NCI-H1105 treated with DMSO at 0.1 percent for 48 hours (cell line): ENCODE measurements at regions not wholly inside any gene's neighbourhood (a gene's known extent, or its start where the extent isn't known, plus 50 kb on each side); places are given as distances from the start of the nearest gene placed in this dataset.
"Not testable (repeated sequence)": the region's sequence is repeated elsewhere in the genome, so short reads cannot be mapped to it uniquely, and the experiment has no call there.

Experiments used
- DNase-seq: peaks from one replicate; lab custom pipeline; 2025; lab: John Stamatoyannopoulos, UW

GRCh38 chr20:53800418-53800817 is 206.8 kb upstream of the ZNF217 start:
- no peak for DNase-seq

DNA sequence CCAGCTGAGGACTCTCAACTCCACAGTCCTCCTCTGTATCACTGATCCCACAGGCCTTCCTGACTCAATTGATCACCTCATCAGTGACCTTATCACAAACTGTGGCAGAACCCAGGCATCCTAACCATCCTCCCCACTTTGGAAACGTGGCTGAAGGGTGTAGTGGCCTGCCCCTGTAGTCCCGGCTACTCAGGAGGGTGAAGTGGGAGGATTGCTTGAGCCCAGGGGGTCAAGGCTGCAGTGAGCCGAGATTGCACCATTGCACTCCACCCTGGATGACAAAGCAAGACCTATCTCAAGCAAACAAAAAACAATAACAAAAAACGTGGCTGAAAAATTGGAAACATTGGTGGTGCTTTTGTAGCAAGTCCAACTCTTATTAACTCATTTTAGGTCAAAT is 203.4 kb upstream of the ZNF217 start:
- no peak for DNase-seq

- no peak for DNase-seq
Measured at GRCh38 chr20:53795170-53795569, 201.5 kb upstream of the ZNF217 start.

DNA sequence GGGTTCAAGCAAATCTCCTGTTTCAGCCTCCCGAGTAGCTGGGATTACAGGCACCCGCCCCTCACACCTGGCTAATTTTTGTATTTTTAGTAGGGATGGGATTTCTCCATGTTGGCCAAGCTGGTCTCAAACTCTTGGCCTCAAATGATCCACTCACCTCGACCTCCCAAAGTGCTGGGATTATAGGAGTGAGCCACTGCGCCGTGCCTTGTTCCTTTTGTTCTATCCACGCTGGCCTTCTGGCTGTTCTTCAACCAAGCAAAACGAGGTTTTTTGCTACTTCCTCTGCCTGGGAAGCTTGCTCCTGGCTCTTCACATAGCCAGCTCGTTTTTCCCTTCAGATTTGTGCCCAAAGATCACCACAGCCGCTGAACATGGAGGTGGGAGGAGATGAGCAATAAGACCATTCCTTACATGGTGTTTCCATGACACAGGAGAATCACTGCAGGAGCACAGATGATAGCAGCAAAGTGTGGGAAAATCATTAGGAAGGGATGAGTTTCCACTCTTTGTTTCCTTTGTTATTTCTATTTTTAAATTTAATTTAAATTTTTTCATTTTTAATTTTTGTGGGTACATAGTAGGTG is 201.0 kb upstream of the ZNF217 start:
- DNase-seq = no peak

DNA sequence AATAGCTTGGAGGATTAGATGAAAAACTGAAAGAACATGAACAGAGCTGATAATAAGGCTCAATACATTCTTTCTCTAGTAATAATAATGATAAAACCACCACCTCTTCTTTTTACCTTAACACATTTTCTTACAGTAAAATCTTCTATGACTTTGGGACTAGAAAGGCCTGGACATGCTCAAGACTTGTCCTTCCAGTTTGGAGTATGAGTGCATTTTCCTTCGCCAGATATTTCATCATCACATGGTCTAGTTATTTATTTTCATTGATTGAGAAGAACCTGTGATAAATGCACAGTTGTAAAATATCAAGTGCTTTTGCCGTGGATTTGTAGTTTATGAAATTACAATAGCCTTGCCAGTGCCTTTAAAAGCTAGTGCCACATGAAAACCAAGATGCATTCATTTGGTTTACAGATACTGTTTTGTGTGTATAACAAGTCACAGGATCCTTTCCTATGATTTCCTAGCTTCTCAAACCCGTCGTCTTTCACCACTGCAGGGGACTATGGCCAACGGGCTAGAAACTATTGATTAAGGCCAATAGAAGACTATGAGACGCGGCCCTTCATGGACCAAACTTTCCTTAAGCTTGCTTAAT is 200.2 kb upstream of the ZNF217 start:
- DNase-seq = no peak

- no peak for DNase-seq
Measured at GRCh38 chr20:53792946-53793536, 199.4 kb upstream of the ZNF217 start.

DNA sequence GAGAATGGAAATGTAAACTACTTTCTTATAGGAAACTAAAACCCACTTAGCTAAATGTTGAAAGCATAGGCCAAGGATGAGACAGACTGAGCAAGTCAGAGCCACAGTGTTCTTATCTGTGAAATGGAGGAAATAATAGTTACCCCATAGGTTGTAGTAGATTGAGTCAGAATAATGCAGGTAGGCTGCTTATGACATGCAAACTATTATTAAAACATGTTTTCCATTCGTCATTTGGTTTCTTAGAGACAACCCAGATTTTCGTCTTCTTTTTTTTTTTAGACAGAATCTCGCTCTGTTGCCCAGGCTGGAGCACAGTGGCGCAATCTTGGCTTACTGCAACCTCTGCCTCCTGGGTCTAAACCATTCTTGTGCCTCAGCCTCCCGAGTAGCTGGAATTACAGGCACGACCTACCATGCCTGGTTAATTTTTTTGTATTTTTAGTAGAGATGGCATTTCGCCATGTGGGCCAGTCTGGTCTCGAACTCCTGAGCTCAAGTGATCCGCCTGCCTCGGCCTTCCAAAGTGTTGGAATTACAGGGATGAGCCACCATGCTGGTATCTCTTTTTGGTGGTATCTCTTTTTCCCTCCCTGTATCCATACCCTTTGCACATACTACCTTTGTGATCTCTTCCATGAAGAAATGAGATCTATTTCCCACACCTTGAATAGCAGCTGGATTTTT is 196.5 kb upstream of the ZNF217 start:
- no peak for DNase-seq

DNA sequence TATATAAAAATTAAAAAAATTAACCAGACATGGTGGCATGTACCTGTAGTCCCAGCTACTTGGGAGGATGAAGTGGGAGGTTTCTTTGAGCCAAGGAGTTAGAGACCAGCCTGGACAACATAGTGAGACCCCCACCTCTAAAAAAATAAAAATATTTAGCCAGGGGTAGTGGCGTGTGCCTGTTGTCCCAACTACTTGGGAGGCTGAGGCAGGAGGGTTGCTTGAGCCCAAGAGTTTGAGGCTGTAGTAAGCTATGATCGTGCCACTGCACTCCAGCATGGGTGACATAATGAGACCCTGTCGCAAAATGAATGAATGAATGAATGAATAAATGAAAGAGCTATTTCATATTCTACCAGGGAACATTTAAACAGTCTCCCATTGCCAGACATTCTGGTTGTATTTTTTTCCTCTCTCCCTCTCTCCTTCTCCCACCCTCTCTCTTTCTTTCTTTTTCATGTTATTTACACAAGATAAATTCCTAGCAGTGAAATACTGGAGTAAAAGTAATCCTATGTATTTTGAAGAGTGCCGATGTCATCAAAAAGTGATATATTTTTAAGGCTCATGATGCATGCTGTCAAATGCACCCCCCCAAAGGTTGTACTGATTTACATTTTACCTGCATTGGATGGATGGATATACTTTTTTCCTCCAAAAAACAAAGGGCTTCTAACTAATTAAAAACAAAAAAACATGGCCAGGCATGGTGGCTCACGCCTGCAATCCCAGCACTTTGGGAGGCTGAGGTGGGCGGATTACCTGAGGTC is 194.8 kb upstream of the ZNF217 start:
- DNase-seq = no peak

- DNase-seq = not testable (repeated sequence)
Measured at GRCh38 chr20:53787491-53787931, 193.9 kb upstream of the ZNF217 start.

- no peak for DNase-seq
Measured at GRCh38 chr20:53786445-53787267, 193.0 kb upstream of the ZNF217 start.

DNA sequence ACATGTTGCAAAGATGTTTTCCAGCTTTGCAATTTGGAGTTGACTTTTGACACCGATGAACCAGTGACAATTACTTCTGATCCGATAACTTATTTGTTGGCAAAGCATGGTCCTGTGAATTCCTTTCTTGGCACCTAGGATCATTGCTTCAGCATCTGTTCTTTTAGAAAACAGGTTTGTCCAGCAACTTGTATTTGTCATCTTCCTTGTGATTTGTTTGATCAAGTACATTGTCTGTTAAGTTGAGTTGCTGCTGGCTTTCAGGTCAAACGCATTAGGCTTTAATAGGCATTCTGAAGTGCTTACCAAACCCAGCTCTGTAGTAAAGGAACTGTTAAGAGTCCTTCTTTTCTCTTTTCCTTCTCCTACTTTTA is 192.4 kb upstream of the ZNF217 start:
- peak; percentile 48 for DNase-seq

DNA sequence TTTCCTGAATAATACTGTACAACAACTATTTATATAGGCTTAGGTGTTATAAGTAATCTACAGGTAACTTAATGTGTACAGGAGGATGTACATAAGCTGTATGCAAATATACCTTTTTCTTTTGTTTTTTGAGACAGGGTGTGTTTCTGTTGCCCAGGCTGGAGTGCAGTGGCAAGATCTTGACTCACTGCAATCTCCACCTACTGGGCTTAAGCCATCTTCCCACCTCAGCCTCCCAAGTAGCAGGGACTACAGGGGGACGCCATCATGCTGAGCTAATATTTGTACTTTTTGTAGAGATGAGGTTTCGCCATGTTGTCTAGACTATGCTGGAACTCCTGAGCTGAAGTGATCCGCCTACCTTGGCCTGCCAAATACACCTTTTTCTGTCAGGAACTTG is 191.7 kb upstream of the ZNF217 start:
- DNase-seq = no peak

- DNase-seq = no peak
Measured at GRCh38 chr20:53783768-53784167, 190.1 kb upstream of the ZNF217 start.

DNA sequence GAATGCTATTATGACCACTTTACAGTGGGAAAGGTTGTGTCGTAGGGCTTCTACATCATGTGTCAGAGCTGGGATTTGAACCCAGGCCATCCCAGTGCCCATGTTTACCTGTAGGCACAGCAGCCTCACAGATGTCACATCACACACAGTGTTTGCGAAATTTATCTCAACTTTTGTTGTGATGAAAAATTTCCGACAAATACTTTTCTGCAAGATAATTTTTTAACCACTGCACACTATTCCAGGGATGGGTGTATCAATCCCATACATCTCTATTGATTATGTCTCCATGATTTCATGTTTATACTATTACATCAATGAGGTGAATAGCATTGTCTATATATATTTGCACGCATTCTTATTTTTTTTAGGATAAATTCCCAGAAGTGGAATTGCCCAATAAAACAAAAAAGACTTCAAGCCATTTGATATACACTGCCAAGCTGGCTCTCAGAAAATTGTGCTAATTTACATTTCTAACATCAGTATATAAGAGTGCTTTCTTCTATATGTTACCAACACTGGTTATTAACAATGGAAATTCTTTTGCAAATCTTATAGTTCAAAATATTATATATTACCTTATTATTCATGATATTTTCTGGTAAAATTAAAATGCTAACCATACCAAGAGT is 189.1 kb upstream of the ZNF217 start:
- DNase-seq = no peak

GRCh38 chr20:53779822-53780221 is 186.2 kb upstream of the ZNF217 start:
- DNase-seq = no peak

DNA sequence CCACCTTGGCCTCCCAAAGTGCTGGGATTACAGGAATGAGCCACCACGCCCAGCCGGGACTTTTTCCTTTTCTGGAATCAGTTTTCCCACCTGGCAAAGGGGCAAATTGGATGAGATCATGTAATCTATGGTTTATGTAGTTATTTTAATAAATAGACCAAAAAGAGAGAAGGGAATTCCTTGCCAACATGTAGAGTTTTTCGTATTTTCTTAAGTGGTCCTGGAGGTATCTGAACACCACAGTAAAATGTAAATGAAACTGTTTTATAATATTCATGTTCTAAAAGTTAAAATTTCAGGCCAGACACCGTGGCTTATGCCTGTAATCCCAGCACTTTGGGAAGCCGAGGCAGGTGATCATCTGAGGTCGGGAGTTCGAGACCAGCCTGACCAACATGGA is 185.1 kb upstream of the ZNF217 start:
- DNase-seq = no peak

DNA sequence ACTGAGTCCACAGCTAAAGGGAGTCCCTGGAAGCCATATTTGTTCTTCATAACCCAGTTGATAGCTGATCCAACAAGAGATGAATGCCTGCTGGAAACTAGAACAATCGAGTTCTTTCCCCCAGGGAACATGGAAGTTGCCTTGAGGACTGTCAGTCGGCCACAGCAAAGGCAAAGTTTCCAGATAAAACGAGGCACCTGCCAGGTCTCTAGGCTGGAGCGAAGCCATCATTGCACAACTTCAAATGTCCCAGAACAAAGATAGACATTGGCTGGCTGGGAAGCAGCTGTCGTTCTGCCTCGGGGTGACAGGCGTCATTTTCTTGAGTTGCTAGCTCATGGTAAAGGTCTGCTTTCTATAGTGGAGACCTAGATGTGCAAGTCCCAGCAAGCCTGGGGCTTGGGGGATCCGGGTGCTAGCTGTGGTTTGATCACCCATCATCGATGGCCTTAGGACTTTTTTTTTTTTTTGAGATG is 184.4 kb upstream of the ZNF217 start:
- DNase-seq = no peak

- not testable (repeated sequence) for DNase-seq
Measured at GRCh38 chr20:53777402-53777801, 183.8 kb upstream of the ZNF217 start.

DNA sequence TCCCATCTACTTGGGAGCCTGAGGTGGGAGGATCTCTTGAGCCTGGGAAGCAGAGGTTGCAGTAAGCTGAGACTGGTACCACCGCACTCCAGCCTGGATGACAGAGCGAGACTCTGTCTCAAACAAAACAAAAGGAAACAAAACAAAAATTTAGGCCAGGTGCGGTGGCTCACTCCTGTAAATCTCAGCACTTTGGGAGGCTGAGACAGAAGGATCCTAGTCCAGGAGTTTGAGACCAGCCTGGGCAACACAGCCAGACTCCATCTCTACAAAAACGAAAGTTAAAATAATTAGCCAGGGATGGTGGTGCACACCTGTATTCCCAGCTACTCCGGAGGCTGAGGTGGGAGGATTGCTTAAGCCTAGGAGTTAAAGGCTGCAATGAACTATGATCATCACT is 183.2 kb upstream of the ZNF217 start:
- no peak for DNase-seq

DNA sequence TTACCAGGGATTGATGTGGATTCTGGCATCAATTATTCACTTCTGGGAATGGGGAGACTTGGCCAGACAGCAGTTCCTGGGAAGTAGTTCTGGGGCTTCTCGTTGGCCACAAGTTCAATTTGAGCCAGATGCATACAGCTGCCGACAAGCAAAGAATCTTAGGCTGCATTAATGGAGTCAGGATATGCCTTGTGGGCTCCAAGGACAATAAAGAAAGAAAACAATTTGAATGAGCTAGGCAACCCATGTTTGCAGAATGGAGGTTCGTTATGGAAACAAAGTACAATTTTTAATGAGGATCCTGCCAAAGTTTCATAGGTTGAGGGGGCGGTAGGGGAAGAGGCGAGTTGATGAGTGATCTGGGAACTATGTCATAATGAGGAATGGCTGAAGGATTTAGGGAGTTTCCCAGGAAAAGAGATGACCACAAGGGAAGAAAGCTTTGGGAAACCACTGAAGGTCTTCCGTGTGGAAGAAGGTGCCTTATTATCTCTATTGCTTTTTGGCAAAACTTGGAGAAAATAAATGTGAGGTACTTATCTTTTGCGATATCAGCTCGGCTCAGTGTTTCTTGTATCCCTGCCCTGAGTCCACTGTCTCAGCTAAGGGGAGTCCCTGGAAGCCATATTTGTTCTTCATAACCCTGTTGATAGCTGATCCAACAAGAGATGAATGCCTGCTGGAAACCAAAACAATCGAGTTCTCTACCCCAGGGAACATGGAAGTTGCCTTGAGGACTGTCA is 181.0 kb upstream of the ZNF217 start:
- DNase-seq = no peak
